ENCODE measurements at regions not wholly inside any gene's neighbourhood (a gene's known extent, or its start where the extent isn't known, plus 50 kb on each side); places are given as distances from the start of the nearest gene placed in this dataset.
A peak's percentile ranks its signal among the peaks of the same experiment; 100 is the strongest.

- DNase-seq, result no peak
Observed at GRCh38 chr1:59008599-59009347, 224.9 kb upstream of the JUN start.

GRCh38 chr1:59011663-59012062 is 227.8 kb upstream of the JUN start:
- DNase-seq, result no peak

GRCh38 chr1:59012378-59012777 is 228.5 kb upstream of the JUN start:
- no peak for DNase-seq

- no peak for DNase-seq
Observed at GRCh38 chr1:59013276-59013927, 229.6 kb upstream of the JUN start.

- DNase-seq, result no peak
Observed at GRCh38 chr1:59013928-59014279, 230.1 kb upstream of the JUN start.

- DNase-seq, result no peak
Observed at GRCh38 chr1:59014827-59015226, 231.0 kb upstream of the JUN start.

GRCh38 chr1:59015708-59016107 is 231.9 kb upstream of the JUN start:
- no peak for DNase-seq

GRCh38 chr1:59016390-59016789 is 232.5 kb upstream of the JUN start:
- DNase-seq, result no peak

GRCh38 chr1:59017501-59018231 is 233.8 kb upstream of the JUN start:
- no peak for DNase-seq

GRCh38 chr1:59018446-59018845 is 234.6 kb upstream of the JUN start:
- no peak for DNase-seq

- DNase-seq, result no peak
Observed at GRCh38 chr1:59018860-59019259, 235.0 kb upstream of the JUN start.

GRCh38 chr1:59020151-59020997 is 236.5 kb upstream of the JUN start:
- peak; percentile 80 for DNase-seq

GRCh38 chr1:59022199-59022598 is 238.4 kb upstream of the JUN start:
- no peak for DNase-seq

GRCh38 chr1:59022799-59023198 is 239.0 kb upstream of the JUN start:
- no peak for DNase-seq

GRCh38 chr1:59025201-59025600 is 241.4 kb upstream of the JUN start:
- DNase-seq, result no peak

- no peak for DNase-seq
Observed at GRCh38 chr1:59025898-59026426, 242.1 kb upstream of the JUN start.

- DNase-seq, result peak; percentile 68
Observed at GRCh38 chr1:59026472-59026948, 242.7 kb upstream of the JUN start.

GRCh38 chr1:59027177-59027576 is 243.3 kb upstream of the JUN start:
- DNase-seq, result no peak

- DNase-seq, result no peak
Observed at GRCh38 chr1:59028048-59028447, 244.2 kb upstream of the JUN start.

- DNase-seq, result no peak
Observed at GRCh38 chr1:59029411-59030167, 245.7 kb upstream of the JUN start.

- no peak for DNase-seq
Observed at GRCh38 chr1:59032228-59032627, 248.4 kb upstream of the JUN start.

- no peak for DNase-seq
Observed at GRCh38 chr1:59033761-59034160, 249.9 kb upstream of the JUN start.

Data from activated CD4-positive, alpha-beta T cell treated with anti-CD3 and anti-CD28 coated beads, Interleukin-2, amount 50 U/mL, for 16 hours (primary cell).